ENCODE measurements at regions not wholly inside any gene's neighbourhood (a gene's known extent, or its start where the extent isn't known, plus 50 kb on each side); places are given as distances from the start of the nearest gene placed in this dataset.

- TF ChIP-seq RAD21 (IDR thresholded peaks at IDR 0.05; ENCODE audit: insufficient read depth, low read depth, low read length) (no peak), REST (IDR thresholded peaks at IDR 0.05; ENCODE audit: low read depth, low read length) (no peak), POLR2A (IDR thresholded peaks at IDR 0.05; ENCODE audit: low read depth, low read length) (no peak)
These were observed 162.6 kb upstream of the FN1 start for GRCh38 chr2:215598376-215598975.
